GM12891 (cell line): ENCODE measurements at regions not wholly inside any gene's neighbourhood (a gene's known extent, or its start where the extent isn't known, plus 50 kb on each side); places are given as distances from the start of the nearest gene placed in this dataset.

Source experiments
- DNase-seq: peaks from one replicate; pipeline ENCODE4 v3.0.0; 2011; ENCODE audit warnings: low spot score; ENCODE audit not compliant: insufficient read length
- FAIRE-seq: peaks from 2 replicates; lab custom pipeline; 2011; peaks lifted over from hg19 to GRCh38; lab: Jason Lieb, UNC
- PAX5 ChIP-seq: IDR thresholded peaks from 2 replicates; pipeline ENCODE4 v1.6.1; 2011; ENCODE audit warnings: low read length, moderate library complexity, mild to moderate bottlenecking; ENCODE audit not compliant: insufficient read depth, severe bottlenecking
- POLR2A ChIP-seq: IDR thresholded peaks from 2 replicates; pipeline ENCODE4 v1.6.1; 2011; ENCODE audit warnings: low read depth, low read length, control low read depth
- POLR2AphosphoS5 ChIP-seq: IDR thresholded peaks from 2 replicates; pipeline ENCODE4 v1.6.1; 2011; ENCODE audit warnings: low read depth, low read length, control low read depth
- POU2F2 ChIP-seq: IDR thresholded peaks from 2 replicates; pipeline ENCODE4 v1.6.1; 2011; ENCODE audit warnings: low read depth, mild to moderate bottlenecking, control low read depth, low read length, moderate library complexity
- SPI1 ChIP-seq: IDR thresholded peaks from 2 replicates; pipeline ENCODE4 v1.6.1; 2011; ENCODE audit warnings: low read depth, low read length, control low read depth
- TAF1 ChIP-seq: IDR thresholded peaks from 2 replicates; pipeline ENCODE4 v1.6.1; 2011; ENCODE audit warnings: low read depth, low read length, control low read depth

- no peak for FAIRE-seq
- TF ChIP-seq POLR2AphosphoS5, result no peak
- TF ChIP-seq PAX5, result no peak
- no peak for TF ChIP-seq TAF1
- no peak for TF ChIP-seq SPI1
- TF ChIP-seq POU2F2, result no peak
- TF ChIP-seq POLR2A, result no peak
- DNase-seq, result no peak
Measured at GRCh38 chr9:79220666-79221065, 351.1 kb upstream of the TLE4 start.

- TF ChIP-seq TAF1 (no peak), POLR2A (no peak)
- FAIRE-seq (no peak), DNase-seq (no peak)
Measured at GRCh38 chr9:79221084-79221483, 350.7 kb upstream of the TLE4 start.

GRCh38 chr9:79222483-79222882 lies 349.3 kb upstream of the TLE4 start:
- DNase-seq (no peak), FAIRE-seq (no peak)
- TF ChIP-seq SPI1, result no peak
- TF ChIP-seq PAX5, result no peak
- TF ChIP-seq TAF1, result no peak
- no peak for TF ChIP-seq POLR2A
- no peak for TF ChIP-seq POU2F2
- no peak for TF ChIP-seq POLR2AphosphoS5

GRCh38 chr9:79224672-79225433 lies 346.9 kb upstream of the TLE4 start:
- no peak for FAIRE-seq
- DNase-seq, result no peak
- TF ChIP-seq PAX5, result no peak
- no peak for TF ChIP-seq POLR2A
- TF ChIP-seq POU2F2, result no peak
- TF ChIP-seq TAF1, result no peak
- no peak for TF ChIP-seq POLR2AphosphoS5
- no peak for TF ChIP-seq SPI1

GRCh38 chr9:79233542-79233941 lies 338.2 kb upstream of the TLE4 start:
- FAIRE-seq (no peak), DNase-seq (peak; percentile 8)
- TF ChIP-seq PAX5, result no peak
- no peak for TF ChIP-seq POU2F2
- TF ChIP-seq TAF1, result no peak
- no peak for TF ChIP-seq SPI1
- TF ChIP-seq POLR2A, result no peak
- TF ChIP-seq POLR2AphosphoS5, result no peak

- no peak for FAIRE-seq
- TF ChIP-seq SPI1, result no peak
- no peak for TF ChIP-seq POLR2A
- TF ChIP-seq POU2F2, result no peak
- TF ChIP-seq POLR2AphosphoS5, result no peak
- no peak for TF ChIP-seq TAF1
- TF ChIP-seq PAX5, result no peak
- no peak for DNase-seq
Measured at GRCh38 chr9:79236466-79236865, 335.3 kb upstream of the TLE4 start.

- FAIRE-seq, result no peak
- TF ChIP-seq POLR2AphosphoS5 (no peak), POLR2A (no peak), SPI1 (no peak), TAF1 (no peak), PAX5 (no peak), POU2F2 (no peak)
- no peak for DNase-seq
Measured at GRCh38 chr9:79237861-79238260, 333.9 kb upstream of the TLE4 start.

- no peak for DNase-seq
- TF ChIP-seq POLR2AphosphoS5, result no peak
- no peak for TF ChIP-seq POLR2A
- TF ChIP-seq TAF1, result no peak
- no peak for TF ChIP-seq PAX5
- TF ChIP-seq SPI1, result no peak
- TF ChIP-seq POU2F2, result no peak
- no peak for FAIRE-seq
Measured at GRCh38 chr9:79240774-79241173, 331.0 kb upstream of the TLE4 start.

- FAIRE-seq, result no peak
- DNase-seq, result no peak
- TF ChIP-seq POLR2A (no peak), POU2F2 (no peak), TAF1 (no peak), POLR2AphosphoS5 (no peak), PAX5 (no peak), SPI1 (no peak)
Measured at GRCh38 chr9:79242489-79242888, 329.3 kb upstream of the TLE4 start.

GRCh38 chr9:79246170-79246569 lies 325.6 kb upstream of the TLE4 start:
- TF ChIP-seq PAX5, result no peak
- no peak for TF ChIP-seq SPI1
- TF ChIP-seq POU2F2, result no peak
- TF ChIP-seq POLR2A, result no peak
- no peak for DNase-seq
- FAIRE-seq, result no peak
